Keratinocyte (primary cell): ENCODE measurements at regions not wholly inside any gene's neighbourhood (a gene's known extent, or its start where the extent isn't known, plus 50 kb on each side); places are given as distances from the start of the nearest gene placed in this dataset.

Experiments
- CTCF ChIP-seq, 3 experiments: IDR thresholded peaks in 1 of 3; conservative IDR thresholded peaks in 1 of 3; optimal IDR thresholded peaks in 1 of 3; 2 replicates in 2 of 3; 3 replicates in 1 of 3; pipeline versions ENCODE3 to v1.5.1; 2011; ENCODE audit warnings: low read length in 3 of 3, mild to moderate bottlenecking in 3 of 3, moderate library complexity in 2 of 3, control low read depth in 1 of 3, inconsistent platforms in 1 of 3; ENCODE audit not compliant: insufficient read depth in 2 of 3; ENCODE audit errors: extremely low read depth in 1 of 3
- EZH2 ChIP-seq: IDR thresholded peaks from one replicate; pipeline ENCODE4 v1.6.1; 2012; ENCODE audit warnings: inconsistent platforms, mild to moderate bottlenecking, low read length, moderate library complexity

GRCh38 chr1:245067257-245067656 lies 87.5 kb upstream of the KIF26B start:
- TF ChIP-seq CTCF (optimal IDR thresholded peaks at IDR 0.05 in 1 of 3, IDR thresholded peaks at IDR 0.05 in 1 of 3, conservative IDR thresholded peaks at IDR 0.05 in 1 of 3; ENCODE audit: extremely low read depth in 1 of 3, insufficient read depth in 2 of 3, low read length in 3 of 3) (no peak), EZH2 (no peak)
